Bronchial epithelial cell (primary cell): ENCODE measurements at regions not wholly inside any gene's neighbourhood (a gene's known extent, or its start where the extent isn't known, plus 50 kb on each side); places are given as distances from the start of the nearest gene placed in this dataset.
"Not testable (repeated sequence)": the region's sequence is repeated elsewhere in the genome, so short reads cannot be mapped to it uniquely, and the experiment has no call there.

ENCODE experiments used
- DNase-seq: peaks from one replicate; pipeline ENCODE4 v3.0.0-alpha.2; 2010; ENCODE audit warnings: low read depth
- FAIRE-seq: peaks from 2 replicates; lab custom pipeline; 2011; peaks lifted over from hg19 to GRCh38; lab: Jason Lieb, UNC
- H3K27me3 ChIP-seq: 2 replicates; pipeline ENCODE4 v1.5.1; 2011; ENCODE audit warnings: low read length; ENCODE audit not compliant: control insufficient read depth, insufficient read depth
- H3K36me3 ChIP-seq: 2 replicates; pipeline ENCODE4 v1.5.1; 2011; ENCODE audit warnings: low read length; ENCODE audit not compliant: control insufficient read depth, insufficient read depth
- H3K4me3 ChIP-seq: 2 replicates; pipeline ENCODE4 v1.5.1; 2011; ENCODE audit warnings: mild to moderate bottlenecking, low read depth, low read length, control low read depth
- TF ChIP-seq, protein P1 (sequence below): IDR thresholded peaks from 2 replicates; pipeline ENCODE4 v1.5.1; 2011; ENCODE audit warnings: mild to moderate bottlenecking, moderate library complexity, low read length, control low read depth, inconsistent platforms; ENCODE audit not compliant: insufficient read depth, severe bottlenecking

- TF ChIP-seq, protein P1, sequence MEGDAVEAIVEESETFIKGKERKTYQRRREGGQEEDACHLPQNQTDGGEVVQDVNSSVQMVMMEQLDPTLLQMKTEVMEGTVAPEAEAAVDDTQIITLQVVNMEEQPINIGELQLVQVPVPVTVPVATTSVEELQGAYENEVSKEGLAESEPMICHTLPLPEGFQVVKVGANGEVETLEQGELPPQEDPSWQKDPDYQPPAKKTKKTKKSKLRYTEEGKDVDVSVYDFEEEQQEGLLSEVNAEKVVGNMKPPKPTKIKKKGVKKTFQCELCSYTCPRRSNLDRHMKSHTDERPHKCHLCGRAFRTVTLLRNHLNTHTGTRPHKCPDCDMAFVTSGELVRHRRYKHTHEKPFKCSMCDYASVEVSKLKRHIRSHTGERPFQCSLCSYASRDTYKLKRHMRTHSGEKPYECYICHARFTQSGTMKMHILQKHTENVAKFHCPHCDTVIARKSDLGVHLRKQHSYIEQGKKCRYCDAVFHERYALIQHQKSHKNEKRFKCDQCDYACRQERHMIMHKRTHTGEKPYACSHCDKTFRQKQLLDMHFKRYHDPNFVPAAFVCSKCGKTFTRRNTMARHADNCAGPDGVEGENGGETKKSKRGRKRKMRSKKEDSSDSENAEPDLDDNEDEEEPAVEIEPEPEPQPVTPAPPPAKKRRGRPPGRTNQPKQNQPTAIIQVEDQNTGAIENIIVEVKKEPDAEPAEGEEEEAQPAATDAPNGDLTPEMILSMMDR = no peak
- Histone ChIP-seq H3K4me3 (no peak overlapping the region), H3K36me3 (no peaks in the 10 kb centered on the region), H3K27me3 (no peaks in the 10 kb centered on the region)
- no peak for DNase-seq
- no peak for FAIRE-seq
Observed at GRCh38 chr16:8127070-8127469, 463.2 kb downstream of the TMEM114 start.

- no peaks in the 10 kb centered on the region for H3K36me3 ChIP-seq
- TF ChIP-seq, protein P1 = no peak
- no peak for DNase-seq
- FAIRE-seq = no peak
- no peak overlapping the region for H3K4me3 ChIP-seq
- H3K27me3 ChIP-seq = no peaks in the 10 kb centered on the region
Observed at GRCh38 chr16:8126313-8126712, 464.0 kb downstream of the TMEM114 start.

- TF ChIP-seq, protein P1 = no peak
- H3K36me3 ChIP-seq = no peaks in the 10 kb centered on the region
- H3K27me3 ChIP-seq = no peaks in the 10 kb centered on the region
- DNase-seq = no peak
- H3K4me3 ChIP-seq = no peak overlapping the region
- no peak for FAIRE-seq
Observed at GRCh38 chr16:8120001-8120400, 470.3 kb downstream of the TMEM114 start.

- Histone ChIP-seq H3K27me3 (no peaks in the 10 kb centered on the region), H3K36me3 (no peaks in the 10 kb centered on the region), H3K4me3 (no peak overlapping the region)
- TF ChIP-seq, protein P1 = no peak
- FAIRE-seq (no peak), DNase-seq (no peak)
Observed at GRCh38 chr16:8115814-8116213, 474.5 kb downstream of the TMEM114 start.

- not testable (repeated sequence) for H3K36me3 ChIP-seq, H3K4me3 ChIP-seq, DNase-seq, H3K27me3 ChIP-seq, FAIRE-seq
Observed at GRCh38 chr16:8114941-8115340, 475.4 kb downstream of the TMEM114 start.

DNA sequence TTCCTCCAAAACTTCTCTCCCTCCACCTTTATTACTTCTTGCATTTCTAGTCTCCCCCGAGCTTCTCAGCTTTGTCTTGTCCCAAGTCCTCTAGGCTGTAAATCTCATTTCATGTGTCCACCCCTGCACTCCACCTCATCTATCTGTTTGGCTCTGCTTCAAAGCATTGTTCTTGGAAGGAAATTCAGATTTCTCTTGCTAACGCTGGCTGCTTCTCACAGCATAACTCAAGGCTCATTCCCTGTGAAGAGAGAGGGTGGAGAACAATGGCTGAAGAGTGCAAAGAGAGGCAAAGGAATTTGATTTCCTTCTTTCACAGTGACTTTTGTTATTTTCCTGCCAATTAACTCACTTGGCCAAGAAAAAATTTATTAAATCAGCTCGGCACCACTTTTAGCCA, 476.5 kb downstream of the TMEM114 start:
- TF ChIP-seq, protein P1 = no peak
- H3K4me3 ChIP-seq = no peak overlapping the region
- no peaks in the 10 kb centered on the region for H3K27me3 ChIP-seq
- no peaks in the 10 kb centered on the region for H3K36me3 ChIP-seq
- FAIRE-seq (no peak), DNase-seq (no peak)
